ENCODE measurements at regions not wholly inside any gene's neighbourhood (a gene's known extent, or its start where the extent isn't known, plus 50 kb on each side); places are given as distances from the start of the nearest gene placed in this dataset.

DNA sequence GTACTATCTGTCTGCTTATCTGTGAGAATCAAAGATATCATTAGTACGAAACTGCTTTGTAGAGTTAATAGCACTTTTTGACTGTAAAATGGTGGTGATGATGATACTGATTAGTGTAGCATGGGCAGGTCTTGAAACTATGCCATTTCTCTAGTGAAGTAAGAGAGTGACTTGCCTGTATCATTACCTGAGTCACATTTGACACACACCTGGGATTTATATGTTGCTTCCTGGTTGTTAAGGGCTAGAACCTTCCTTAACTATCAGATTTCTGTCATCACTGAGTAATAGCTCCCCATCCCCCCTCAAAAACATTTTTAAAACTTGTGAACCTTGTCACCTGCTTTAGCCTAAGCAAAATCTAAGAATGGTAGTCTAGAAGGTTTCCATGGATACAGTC, 135.6 kb upstream of the RORB start:
- no peaks in the 10 kb centered on the region for H3K36me3 Mint-ChIP-seq (ENCODE audit: insufficient read depth, unreplicated experiment)
- Histone ChIP-seq H3K36me3 (ENCODE audit: control insufficient read depth, insufficient read depth, low read length) (no peaks in the 10 kb centered on the region), H3K4me1 (no peaks in the 10 kb centered on the region), H3K27me3 (replicated peaks; ENCODE audit: control insufficient read depth, insufficient read depth, low read length) (no peaks in the 10 kb centered on the region), H3K4me3 (ENCODE audit: low read depth, low read length) (no peak overlapping the region), H3K9me3 (no peaks in the 10 kb centered on the region)
- intact Hi-C loops (cut with micrococcal nuclease; ENCODE audit: unreplicated experiment): no loop called here
- H3K4me1 Mint-ChIP-seq (ENCODE audit: low read depth, unreplicated experiment): no peaks in the 10 kb centered on the region
- no peak overlapping the region for H3K4me3 Mint-ChIP-seq (ENCODE audit: unreplicated experiment)
- H3K27me3 Mint-ChIP-seq (ENCODE audit: insufficient read depth, unreplicated experiment): no peaks in the 10 kb centered on the region
- no TSS peak for BruUV-seq (replicated peaks)
- DNase-seq: no peak
- CTCF ChIA-PET: no interaction called here
- no peaks in the 10 kb centered on the region for H3K9me3 Mint-ChIP-seq (ENCODE audit: unreplicated experiment)
- H3K27ac Mint-ChIP-seq (ENCODE audit: unreplicated experiment): no peak overlapping the region
- TF ChIP-seq, protein P1, sequence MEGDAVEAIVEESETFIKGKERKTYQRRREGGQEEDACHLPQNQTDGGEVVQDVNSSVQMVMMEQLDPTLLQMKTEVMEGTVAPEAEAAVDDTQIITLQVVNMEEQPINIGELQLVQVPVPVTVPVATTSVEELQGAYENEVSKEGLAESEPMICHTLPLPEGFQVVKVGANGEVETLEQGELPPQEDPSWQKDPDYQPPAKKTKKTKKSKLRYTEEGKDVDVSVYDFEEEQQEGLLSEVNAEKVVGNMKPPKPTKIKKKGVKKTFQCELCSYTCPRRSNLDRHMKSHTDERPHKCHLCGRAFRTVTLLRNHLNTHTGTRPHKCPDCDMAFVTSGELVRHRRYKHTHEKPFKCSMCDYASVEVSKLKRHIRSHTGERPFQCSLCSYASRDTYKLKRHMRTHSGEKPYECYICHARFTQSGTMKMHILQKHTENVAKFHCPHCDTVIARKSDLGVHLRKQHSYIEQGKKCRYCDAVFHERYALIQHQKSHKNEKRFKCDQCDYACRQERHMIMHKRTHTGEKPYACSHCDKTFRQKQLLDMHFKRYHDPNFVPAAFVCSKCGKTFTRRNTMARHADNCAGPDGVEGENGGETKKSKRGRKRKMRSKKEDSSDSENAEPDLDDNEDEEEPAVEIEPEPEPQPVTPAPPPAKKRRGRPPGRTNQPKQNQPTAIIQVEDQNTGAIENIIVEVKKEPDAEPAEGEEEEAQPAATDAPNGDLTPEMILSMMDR (IDR thresholded peaks at IDR 0.05; ENCODE audit: insufficient read depth in 1 of 2, low read depth in 1 of 2, low read length in 1 of 2, severe bottlenecking in 1 of 2, unreplicated experiment in 1 of 2): no peak
- POLR2A ChIA-PET: no interaction called here

DNA sequence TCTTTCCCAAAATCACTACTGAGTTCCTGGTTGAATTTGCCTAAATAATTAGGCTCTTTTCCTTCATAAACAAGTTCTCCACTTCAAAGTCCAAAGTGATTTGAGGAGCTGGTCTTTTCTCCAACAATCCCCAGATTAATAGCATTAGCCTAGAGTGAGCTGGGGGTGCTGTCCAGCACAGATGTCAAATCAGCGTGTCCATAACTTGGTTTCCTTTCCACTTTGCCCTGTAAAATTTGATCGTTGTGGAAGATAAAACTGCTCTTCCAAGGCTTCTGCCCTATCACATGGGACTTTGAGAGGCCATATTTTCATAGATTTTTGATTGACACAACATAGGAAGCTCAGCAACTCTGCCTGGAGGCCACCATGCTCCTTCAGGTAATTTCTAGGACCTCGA, 134.7 kb upstream of the RORB start:
- H3K4me3 Mint-ChIP-seq (ENCODE audit: unreplicated experiment): no peak overlapping the region

GRCh38 chr9:74366111-74366510, 131.0 kb upstream of the RORB start:
- no peaks in the 10 kb centered on the region for H3K9me3 ChIP-seq
- Mint-ChIP-seq H3K9me3 (ENCODE audit: unreplicated experiment) (no peaks in the 10 kb centered on the region), H3K36me3 (ENCODE audit: insufficient read depth, unreplicated experiment) (no peaks in the 10 kb centered on the region), H3K27me3 (ENCODE audit: insufficient read depth, unreplicated experiment) (no peaks in the 10 kb centered on the region), H3K4me3 (ENCODE audit: unreplicated experiment) (no peak overlapping the region), H3K27ac (ENCODE audit: unreplicated experiment) (no peak overlapping the region), H3K4me1 (ENCODE audit: low read depth, unreplicated experiment) (no peaks in the 10 kb centered on the region)
- no peaks in the 10 kb centered on the region for H3K4me1 ChIP-seq
- POLR2A ChIA-PET: no interaction called here
- H3K36me3 ChIP-seq (ENCODE audit: control insufficient read depth, insufficient read depth, low read length): no peaks in the 10 kb centered on the region
- CTCF ChIA-PET: no interaction called here
- intact Hi-C loops (cut with micrococcal nuclease; ENCODE audit: unreplicated experiment): no loop called here
- TF ChIP-seq, protein P1 (IDR thresholded peaks at IDR 0.05; ENCODE audit: insufficient read depth in 1 of 2, low read depth in 1 of 2, low read length in 1 of 2, severe bottlenecking in 1 of 2, unreplicated experiment in 1 of 2): no peak
- no peak overlapping the region for H3K4me3 ChIP-seq (ENCODE audit: low read depth, low read length)
- no peak for DNase-seq
- no peaks in the 10 kb centered on the region for H3K27me3 ChIP-seq (replicated peaks; ENCODE audit: control insufficient read depth, insufficient read depth, low read length)
- no TSS peak for BruUV-seq (replicated peaks)

More for the DNA sequence above, 134.7 kb upstream of the RORB start:
- H3K4me1 Mint-ChIP-seq (ENCODE audit: low read depth, unreplicated experiment): no peaks in the 10 kb centered on the region
- intact Hi-C loops (cut with micrococcal nuclease; ENCODE audit: unreplicated experiment): no loop called here
- ChIA-PET POLR2A (no interaction called here), CTCF (no interaction called here)
- no peak for DNase-seq
- BruUV-seq (replicated peaks): no TSS peak
- H3K9me3 Mint-ChIP-seq (ENCODE audit: unreplicated experiment): no peaks in the 10 kb centered on the region
- H3K27ac Mint-ChIP-seq (ENCODE audit: unreplicated experiment): no peak overlapping the region
- Histone ChIP-seq H3K9me3 (no peaks in the 10 kb centered on the region), H3K4me3 (ENCODE audit: low read depth, low read length) (no peak overlapping the region), H3K27me3 (replicated peaks; ENCODE audit: control insufficient read depth, insufficient read depth, low read length) (no peaks in the 10 kb centered on the region), H3K36me3 (ENCODE audit: control insufficient read depth, insufficient read depth, low read length) (no peaks in the 10 kb centered on the region), H3K4me1 (no peaks in the 10 kb centered on the region)
- H3K36me3 Mint-ChIP-seq (ENCODE audit: insufficient read depth, unreplicated experiment): no peaks in the 10 kb centered on the region
- H3K27me3 Mint-ChIP-seq (ENCODE audit: insufficient read depth, unreplicated experiment): no peaks in the 10 kb centered on the region
- TF ChIP-seq, protein P1 (IDR thresholded peaks at IDR 0.05; ENCODE audit: insufficient read depth in 1 of 2, low read depth in 1 of 2, low read length in 1 of 2, severe bottlenecking in 1 of 2, unreplicated experiment in 1 of 2): no peak

All from Caco-2 (cell line).